GM19035 (cell line): ENCODE measurements at regions not wholly inside any gene's neighbourhood (a gene's known extent, or its start where the extent isn't known, plus 50 kb on each side); places are given as distances from the start of the nearest gene placed in this dataset.
"Not testable (repeated sequence)": the region's sequence is repeated elsewhere in the genome, so short reads cannot be mapped to it uniquely, and the experiment has no call there.

ENCODE experiments used
- ATAC-seq: cut with Tn5 transposase; IDR thresholded peaks from one replicate; pipeline ENCODE4 v1.9.1; 2021; ENCODE audit not compliant: unreplicated experiment

GRCh38 chr3:94778814-94779494 lies 716.1 kb downstream of the NSUN3 start:
- ATAC-seq, result no peak

DNA sequence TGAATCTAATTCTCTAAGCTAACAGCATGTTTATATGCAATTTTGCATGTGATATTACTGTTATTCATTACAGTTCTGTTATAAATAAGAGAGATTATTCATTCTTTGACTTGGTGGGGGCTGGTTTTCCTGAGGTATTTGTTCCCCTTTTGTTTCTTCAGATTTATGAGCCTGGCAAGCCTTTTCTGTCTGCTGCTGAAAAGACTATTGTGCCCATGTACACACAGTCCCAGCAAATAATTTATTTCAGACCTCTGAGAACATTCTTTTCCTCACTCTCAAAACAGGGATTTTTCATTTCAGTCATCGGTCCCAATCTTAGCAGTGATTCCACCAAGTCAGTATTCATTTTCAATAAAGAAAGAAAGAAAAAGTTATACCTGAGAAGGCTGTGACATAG lies 716.8 kb downstream of the NSUN3 start:
- no peak for ATAC-seq

DNA sequence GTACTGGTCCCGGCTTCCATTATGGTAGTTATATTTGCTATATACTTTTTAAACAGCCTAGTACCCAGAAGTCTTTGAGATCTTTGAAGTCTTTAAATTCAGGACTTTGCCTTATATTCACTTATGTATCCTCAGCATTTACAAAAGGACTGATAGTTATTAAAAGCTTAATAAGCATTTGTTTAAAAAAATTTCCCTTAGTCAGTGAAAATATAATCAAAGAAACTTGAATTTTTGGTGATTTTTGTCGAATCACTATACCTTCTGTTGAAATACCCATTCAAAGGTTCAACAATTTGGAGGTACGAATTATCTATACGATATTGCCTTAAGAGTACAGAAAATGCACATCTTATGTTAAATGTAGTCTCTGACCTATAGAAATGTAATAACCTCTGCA lies 721.4 kb downstream of the NSUN3 start:
- no peak for ATAC-seq

- no peak for ATAC-seq
Observed at GRCh38 chr3:94787066-94787465, 724.2 kb downstream of the NSUN3 start.

DNA sequence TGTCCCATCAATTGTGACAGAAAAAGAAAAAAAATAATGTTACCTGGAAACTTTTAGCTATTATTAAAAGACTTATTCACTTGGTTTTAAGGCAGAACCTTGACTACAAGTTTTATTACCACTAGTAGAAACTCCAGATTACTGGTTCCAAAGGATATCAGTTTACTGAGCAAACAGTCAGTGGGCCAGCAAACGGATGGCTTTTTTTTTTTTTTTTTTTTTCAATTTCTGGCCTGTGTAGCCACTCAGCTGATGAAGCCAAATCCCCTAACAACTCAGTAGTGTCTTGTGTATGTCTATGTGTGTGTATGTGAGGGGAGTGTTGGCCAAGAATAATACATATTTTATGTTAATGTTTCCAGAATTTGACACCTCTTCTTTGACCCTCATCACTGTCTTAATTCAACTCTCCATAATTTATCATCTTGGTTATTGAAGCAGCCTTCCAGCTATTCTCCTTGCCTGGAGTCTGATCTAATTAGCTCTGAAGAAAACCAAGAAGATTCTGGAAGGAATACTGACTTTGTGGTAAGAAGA lies 724.9 kb downstream of the NSUN3 start:
- no peak for ATAC-seq

DNA sequence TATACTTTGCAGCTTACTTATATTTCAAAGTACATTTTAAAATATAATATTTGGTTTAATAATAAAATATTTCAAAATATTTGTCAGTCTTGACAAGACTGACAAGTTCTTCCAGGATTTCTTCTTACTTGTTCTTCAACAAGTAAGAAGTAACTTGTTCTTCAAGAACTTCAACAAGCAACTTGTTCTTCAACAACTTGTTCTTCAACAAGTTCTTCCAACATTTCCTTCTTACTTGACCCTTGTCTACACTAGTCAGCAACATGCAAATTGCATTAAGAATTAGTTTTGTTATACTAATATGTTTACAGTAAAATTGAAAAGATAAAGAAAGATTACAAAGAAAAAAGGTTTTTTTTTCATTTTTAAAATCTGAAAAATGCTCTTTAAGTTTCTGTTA lies 731.7 kb downstream of the NSUN3 start:
- ATAC-seq, result no peak

GRCh38 chr3:94799420-94800060 lies 736.7 kb downstream of the NSUN3 start:
- no peak for ATAC-seq

DNA sequence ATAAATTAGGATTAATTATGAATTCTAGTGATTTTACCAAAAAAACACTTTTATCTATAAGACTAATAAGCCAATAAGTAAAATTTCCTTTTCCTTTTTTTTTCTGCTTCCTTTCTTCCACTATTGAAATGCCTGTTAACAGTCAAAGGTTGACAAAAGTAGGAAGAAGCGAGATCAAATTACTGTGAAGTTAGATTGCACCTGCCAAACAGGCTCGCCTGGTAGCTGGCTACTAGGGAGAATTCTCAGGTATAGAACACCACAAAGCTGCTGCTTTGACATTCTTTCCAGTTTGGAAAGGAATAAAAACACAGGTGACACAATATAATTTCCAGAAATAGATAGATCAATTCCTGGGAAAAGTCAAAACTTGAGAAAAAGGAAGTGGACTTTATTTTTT lies 749.0 kb downstream of the NSUN3 start:
- ATAC-seq, result no peak

DNA sequence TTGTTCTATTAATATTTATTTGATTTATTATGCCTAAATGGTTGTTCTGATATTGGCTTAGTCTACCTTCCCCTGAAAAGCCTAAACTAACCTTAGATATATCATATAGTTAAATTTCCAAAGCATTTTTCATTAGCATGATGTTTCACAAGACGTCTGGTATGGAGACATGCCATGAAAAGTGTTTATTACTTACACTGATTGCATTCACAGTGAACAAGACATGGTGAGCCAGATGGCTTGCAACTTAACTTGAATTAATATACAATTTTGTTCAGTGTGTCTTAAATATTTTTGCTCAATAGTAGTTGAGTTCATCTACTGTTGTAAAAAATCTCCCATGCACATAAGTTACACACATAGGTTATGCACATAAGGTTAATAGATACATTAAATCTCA lies 758.4 kb downstream of the NSUN3 start:
- no peak for ATAC-seq

DNA sequence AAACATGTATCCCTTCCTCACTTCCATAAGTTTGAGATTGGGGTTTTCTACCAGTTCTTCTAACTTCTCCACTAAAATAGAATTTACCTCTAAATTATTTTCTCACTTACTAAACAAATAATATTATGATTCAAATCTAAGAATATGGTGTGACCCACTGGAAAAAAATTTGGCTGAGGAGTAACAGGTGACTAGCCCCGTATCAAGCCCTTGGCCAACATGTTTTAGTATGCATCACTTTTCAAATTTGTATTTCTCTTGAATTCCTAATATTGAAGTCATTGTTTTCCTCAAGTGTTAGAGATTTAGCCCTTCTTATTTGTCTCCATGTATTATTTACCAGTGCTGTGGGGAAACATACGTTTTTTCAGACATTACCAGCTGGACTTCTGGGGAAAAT lies 759.4 kb downstream of the NSUN3 start:
- no peak for ATAC-seq

GRCh38 chr3:94846251-94846650 lies 783.4 kb downstream of the NSUN3 start:
- ATAC-seq, result not testable (repeated sequence)

DNA sequence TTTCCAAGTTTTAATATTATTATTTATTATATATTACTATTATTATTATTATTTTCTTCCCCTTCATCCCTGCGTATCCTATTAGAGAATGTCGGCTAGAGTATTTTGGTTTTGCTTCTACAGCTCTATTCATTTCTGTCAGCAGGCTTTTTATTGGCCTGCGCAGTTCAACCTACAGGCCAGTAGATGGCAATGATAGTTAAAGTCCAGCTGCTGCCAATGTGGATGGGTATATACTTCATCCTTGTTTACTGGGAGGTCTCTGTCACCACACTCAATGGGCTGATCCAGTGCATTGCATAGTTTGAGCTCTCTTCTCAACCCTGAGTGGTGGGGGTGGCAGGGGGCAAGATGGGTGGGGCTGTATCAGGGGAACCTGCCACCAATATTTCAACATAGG lies 799.8 kb downstream of the NSUN3 start:
- no peak for ATAC-seq

- ATAC-seq, result no peak
Observed at GRCh38 chr3:94869059-94869547, 806.2 kb downstream of the NSUN3 start.

DNA sequence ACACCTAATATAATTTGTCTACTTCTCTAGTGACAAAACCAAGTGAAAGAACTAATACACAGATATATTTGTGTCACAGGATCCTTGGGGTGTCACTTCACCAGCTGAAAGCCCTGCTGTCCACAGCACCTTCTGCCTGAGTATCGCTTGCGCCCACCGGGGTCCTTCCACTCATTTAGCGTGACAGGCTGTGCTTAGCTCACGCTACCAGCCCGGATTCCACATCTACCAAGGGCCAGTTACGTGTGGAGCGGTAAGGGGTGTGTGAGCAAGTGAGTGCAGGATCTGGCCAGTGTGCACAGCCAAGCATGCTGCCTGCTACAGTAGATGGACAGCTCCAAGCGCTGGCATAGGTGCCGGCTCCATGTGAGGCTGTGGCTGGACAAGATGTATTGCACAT lies 810.9 kb downstream of the NSUN3 start:
- no peak for ATAC-seq

DNA sequence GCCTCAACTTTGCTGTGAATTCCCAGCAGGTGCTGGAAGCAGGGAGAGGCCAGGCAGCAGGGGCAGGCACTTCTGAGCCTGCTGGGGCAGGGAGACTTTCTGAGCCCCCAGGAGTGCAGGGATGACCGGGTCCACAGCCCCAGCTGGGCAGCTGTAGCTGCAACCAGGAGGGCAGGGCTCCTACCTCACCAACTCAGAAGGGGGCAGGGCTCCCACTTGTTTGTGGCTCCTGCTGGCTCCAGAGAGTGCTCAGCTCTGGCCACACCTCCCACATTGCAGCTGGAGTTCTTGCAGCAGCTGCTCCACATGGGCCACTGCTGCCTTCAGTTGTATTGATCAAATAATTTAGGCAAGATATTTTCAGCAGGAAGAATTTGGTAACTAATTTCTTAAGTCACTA lies 812.3 kb downstream of the NSUN3 start:
- ATAC-seq, result no peak

DNA sequence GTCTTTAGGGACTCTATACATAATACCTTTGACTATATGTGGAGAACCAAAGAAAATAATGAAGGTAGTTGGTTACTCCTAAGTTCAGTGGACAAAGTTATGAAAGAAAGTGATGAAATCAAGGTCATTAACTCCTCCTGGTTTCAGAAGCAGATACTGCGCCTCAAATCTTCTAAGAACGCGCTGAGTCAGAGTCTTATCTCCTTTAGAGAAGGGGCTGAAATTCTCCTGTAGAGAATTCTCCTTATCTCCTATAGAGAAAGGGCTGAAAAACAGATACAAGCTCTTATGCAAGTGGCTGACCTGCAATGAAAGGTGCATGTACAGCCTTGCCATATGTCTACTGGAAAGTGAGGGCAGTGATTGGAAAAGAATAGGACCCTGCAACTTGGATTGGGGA lies 824.2 kb downstream of the NSUN3 start:
- ATAC-seq, result no peak

DNA sequence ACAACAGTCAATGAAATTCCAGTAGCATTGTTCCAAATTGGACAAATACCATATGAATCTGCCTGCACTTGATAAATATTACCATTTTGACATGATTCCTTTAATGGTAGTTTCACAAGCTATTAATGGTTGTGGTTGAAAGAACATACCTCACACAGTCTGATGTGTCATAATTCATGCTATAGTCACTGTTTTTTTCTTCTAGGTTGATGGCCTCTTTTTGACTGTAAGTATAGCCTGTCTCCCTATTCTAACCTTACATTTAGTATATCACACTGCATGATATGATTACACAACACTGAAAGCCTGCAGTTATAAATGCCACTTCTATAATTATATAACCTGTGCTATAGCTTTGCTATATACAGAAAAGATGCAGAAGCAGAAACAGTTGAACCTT lies 834.1 kb downstream of the NSUN3 start:
- ATAC-seq, result no peak

DNA sequence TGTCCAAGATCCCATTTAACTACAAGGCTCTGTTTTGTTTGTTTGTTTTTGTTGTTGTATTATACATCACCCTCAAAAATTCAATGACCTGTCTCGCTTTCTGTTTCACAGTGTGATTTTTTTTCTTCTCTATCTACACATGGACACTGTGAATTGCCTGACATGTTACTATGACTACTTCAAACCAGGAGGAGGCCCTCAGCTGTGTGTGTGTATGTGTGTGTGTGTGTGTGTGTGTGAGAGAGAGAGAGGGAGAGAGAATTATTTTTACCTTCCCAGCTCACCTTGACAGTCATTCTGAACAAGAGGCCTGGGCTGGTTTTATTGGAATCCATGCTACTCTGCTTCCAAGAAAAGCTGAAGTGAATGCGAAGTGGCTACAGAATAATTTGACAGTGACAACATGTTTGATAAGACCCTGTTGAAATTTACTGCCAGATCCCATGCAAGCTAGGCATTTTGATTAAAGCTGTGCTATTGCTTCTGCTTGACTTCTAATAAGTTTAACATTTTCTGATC lies 841.4 kb downstream of the NSUN3 start:
- ATAC-seq, result no peak

- no peak for ATAC-seq
Observed at GRCh38 chr3:94909726-94910125, 846.9 kb downstream of the NSUN3 start.

DNA sequence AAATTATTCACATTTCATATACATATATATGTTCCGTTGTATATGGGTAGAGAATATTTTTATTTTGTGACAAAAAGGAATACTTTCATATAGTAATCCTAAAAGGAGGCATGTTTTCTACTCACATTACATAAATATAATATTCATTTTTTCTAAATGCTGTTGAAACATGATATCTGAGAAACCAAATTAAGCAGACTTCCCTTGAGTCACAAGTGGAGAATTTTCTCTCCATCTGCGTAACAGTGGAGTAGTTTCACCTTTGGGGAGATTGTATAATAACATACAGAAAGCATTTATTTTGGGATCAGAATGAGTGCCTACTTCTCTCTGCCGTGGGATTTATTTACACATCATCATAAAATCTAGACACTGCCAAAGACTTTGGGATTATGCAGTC lies 849.8 kb downstream of the NSUN3 start:
- ATAC-seq, result no peak

GRCh38 chr3:94927175-94927574 lies 864.3 kb downstream of the NSUN3 start:
- ATAC-seq, result no peak

GRCh38 chr3:94928921-94929320 lies 866.1 kb downstream of the NSUN3 start:
- no peak for ATAC-seq
